ENCODE measurements at regions not wholly inside any gene's neighbourhood (a gene's known extent, or its start where the extent isn't known, plus 50 kb on each side); places are given as distances from the start of the nearest gene placed in this dataset.

- no peaks in the 10 kb centered on the region for H3K36me3 ChIP-seq (ENCODE audit: low read depth)
- intact Hi-C loops (cut with DNase I, micrococcal nuclease): no loop called here
- TF ChIP-seq CTCF (IDR thresholded peaks at IDR 0.05): no peak
- no peaks in the 10 kb centered on the region for H3K9me3 ChIP-seq
- H3K4me3 ChIP-seq: no peak overlapping the region
- no peaks in the 10 kb centered on the region for H3K4me1 ChIP-seq (ENCODE audit: low read depth)
- no peak for DNase-seq
- no peak for ATAC-seq
Observed at GRCh38 chr5:126265917-126266316, 157.3 kb upstream of the GRAMD2B start.

DNA sequence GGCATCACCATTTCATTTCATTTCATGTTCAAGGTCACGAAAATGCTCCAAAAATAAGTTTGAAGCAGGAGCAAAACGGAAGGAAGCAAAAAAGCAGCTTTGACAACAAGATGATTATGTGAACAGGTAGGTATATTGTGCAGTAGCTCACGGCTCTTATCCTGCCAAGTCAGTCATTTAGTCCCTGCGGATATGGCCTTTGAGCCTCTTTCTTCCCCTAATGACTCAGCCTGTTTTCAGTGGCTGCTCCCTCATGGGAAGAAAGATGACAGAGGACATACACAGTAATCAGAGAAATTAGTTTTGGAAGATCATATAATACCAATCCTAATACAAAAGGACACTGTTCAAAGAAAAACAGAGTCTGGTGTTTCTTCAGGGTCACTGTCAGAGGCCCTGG is 155.8 kb upstream of the GRAMD2B start:
- Histone ChIP-seq H3K4me3 (no peak overlapping the region), H3K36me3 (ENCODE audit: low read depth) (no peaks in the 10 kb centered on the region), H3K9me3 (no peaks in the 10 kb centered on the region), H3K4me1 (ENCODE audit: low read depth) (no peaks in the 10 kb centered on the region)
- ATAC-seq (peak; percentile 86), DNase-seq (peak in 1 of 3 donors; percentile 30)
- intact Hi-C loops (cut with DNase I, micrococcal nuclease): no loop called here
- TF ChIP-seq CTCF (IDR thresholded peaks at IDR 0.05): no peak

DNA sequence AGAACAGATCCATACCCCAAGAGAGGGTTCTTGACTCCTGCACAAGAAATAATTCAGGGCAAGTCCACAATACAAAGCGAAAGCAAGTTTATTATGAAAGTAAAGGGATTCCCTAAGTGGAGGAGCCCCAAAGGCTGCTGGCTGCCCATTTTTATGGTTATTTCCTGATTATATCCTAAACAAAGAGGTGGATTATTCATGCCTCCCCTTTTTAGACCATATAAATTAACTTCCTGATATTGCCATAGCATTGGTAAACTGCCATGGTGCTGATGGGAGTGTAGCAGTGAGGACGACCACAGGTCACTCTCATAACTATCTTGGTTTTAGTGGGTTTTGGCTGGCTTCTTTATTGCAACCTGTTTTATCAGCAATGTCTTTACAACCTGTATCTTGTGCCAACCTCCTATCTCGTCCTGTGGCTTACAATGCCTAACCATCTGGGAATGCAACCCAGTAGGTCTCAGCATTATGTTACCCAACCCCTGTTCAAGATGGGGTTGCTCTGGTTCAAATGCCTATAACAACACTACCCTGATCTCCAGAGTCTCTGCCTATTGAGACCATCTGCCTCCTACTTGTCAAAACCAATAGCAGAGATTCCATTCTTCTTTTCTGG is 154.4 kb upstream of the GRAMD2B start:
- Histone ChIP-seq H3K9me3 (no peaks in the 10 kb centered on the region), H3K4me3 (no peak overlapping the region), H3K36me3 (ENCODE audit: low read depth) (no peaks in the 10 kb centered on the region), H3K4me1 (ENCODE audit: low read depth) (no peaks in the 10 kb centered on the region)
- intact Hi-C loops (cut with DNase I, micrococcal nuclease): no loop called here
- no peak for TF ChIP-seq CTCF (IDR thresholded peaks at IDR 0.05)
- peak in 1 of 3 donors; percentile 47 for DNase-seq
- ATAC-seq: peak; percentile 63

GRCh38 chr5:126269511-126269910 is 153.7 kb upstream of the GRAMD2B start:
- DNase-seq (no peak), ATAC-seq (no peak)
- no peaks in the 10 kb centered on the region for H3K36me3 ChIP-seq (ENCODE audit: low read depth)
- intact Hi-C loops (cut with DNase I, micrococcal nuclease): no loop called here
- TF ChIP-seq CTCF (IDR thresholded peaks at IDR 0.05): no peak
- H3K9me3 ChIP-seq: no peaks in the 10 kb centered on the region
- no peaks in the 10 kb centered on the region for H3K4me1 ChIP-seq (ENCODE audit: low read depth)
- no peak overlapping the region for H3K4me3 ChIP-seq

- ATAC-seq (no peak), DNase-seq (no peak)
- H3K36me3 ChIP-seq (ENCODE audit: low read depth): no peaks in the 10 kb centered on the region
- no peak for TF ChIP-seq CTCF (IDR thresholded peaks at IDR 0.05)
- H3K9me3 ChIP-seq: no peaks in the 10 kb centered on the region
- H3K4me1 ChIP-seq (ENCODE audit: low read depth): no peaks in the 10 kb centered on the region
- no peak overlapping the region for H3K4me3 ChIP-seq
- intact Hi-C loops (cut with DNase I, micrococcal nuclease): no loop called here
Observed at GRCh38 chr5:126271141-126271540, 152.1 kb upstream of the GRAMD2B start.

Data from mucosa of descending colon (tissue), 3 donors.